ENCODE measurements at regions not wholly inside any gene's neighbourhood (a gene's known extent, or its start where the extent isn't known, plus 50 kb on each side); places are given as distances from the start of the nearest gene placed in this dataset.

GRCh38 chr1:195243492-195243891 lies 1364.7 kb downstream of the KCNT2 start:
- Histone ChIP-seq H2AFZ (ENCODE audit: low read depth, low read length) (no peak overlapping the region), H3K79me2 (ENCODE audit: control insufficient read depth, insufficient read depth, low read length) (no peaks in the 10 kb centered on the region), H3K4me1 (ENCODE audit: control insufficient read depth, extremely low read depth, insufficient read depth, low read length) (no peaks in the 10 kb centered on the region), H3K9me3 (replicated peaks; ENCODE audit: control insufficient read depth, insufficient read depth, low read length) (no peaks in the 10 kb centered on the region), H3K9me1 (replicated peaks; ENCODE audit: control insufficient read depth, extremely low read depth, insufficient read depth, low read length) (no peaks in the 10 kb centered on the region), H3K27me3 (ENCODE audit: control insufficient read depth in 2 of 2, insufficient read depth in 2 of 2, low read length in 2 of 2) (no peaks in the 10 kb centered on the region), H4K20me1 (replicated peaks; ENCODE audit: control insufficient read depth, extremely low read depth, insufficient read depth, low read length) (no peaks in the 10 kb centered on the region), H3K27ac (ENCODE audit: insufficient read depth, low read depth, low read length) (no peak overlapping the region), H3K4me2 (ENCODE audit: insufficient read depth, low read length) (no peak overlapping the region), H3K9ac (replicated peaks; ENCODE audit: extremely low read depth, insufficient read depth, low read length) (no peak overlapping the region), H3K4me3 (replicated peaks in 1 of 3; ENCODE audit: insufficient read depth in 1 of 3, low read depth in 1 of 3, low read length in 3 of 3) (no peak overlapping the region), H3K36me3 (ENCODE audit: control insufficient read depth in 2 of 2, extremely low read depth in 1 of 2, insufficient read depth in 2 of 2, low read length in 2 of 2) (no peaks in the 10 kb centered on the region)
- ChIA-PET POLR2A (no interaction called here), CTCF (no interaction called here)
- FAIRE-seq: no peak
- DNase-seq (ENCODE audit: low read depth, low spot score): no peak
- intact Hi-C loops (cut with micrococcal nuclease) (no loop called here), dilution Hi-C loops (cut with MboI; ENCODE audit: extremely low pct_ligation_motif_present, low sequenced_read_pairs) (no loop called here)
- TF ChIP-seq EZH2 (IDR thresholded peaks at IDR 0.05; ENCODE audit: borderline replicate concordance, low read depth, low read length, severe bottlenecking): no peak
- no peak for TF ChIP-seq POLR2AphosphoS5 (IDR thresholded peaks at IDR 0.05; ENCODE audit: insufficient read depth, low read depth, low read length)
- no peak for TF ChIP-seq MYC (IDR thresholded peaks at IDR 0.05; ENCODE audit: low read depth, low read length)
- no peak for TF ChIP-seq JUN (IDR thresholded peaks at IDR 0.05; ENCODE audit: borderline replicate concordance, insufficient read depth, insufficient read length, low read depth)
- no peak for TF ChIP-seq CTCF (IDR thresholded peaks at IDR 0.05; ENCODE audit: extremely low read depth in 1 of 2, insufficient read depth in 1 of 2, low read depth in 1 of 2, low read length in 2 of 2)
- TF ChIP-seq POLR2A (IDR thresholded peaks at IDR 0.05; ENCODE audit: low read depth, low read length): no peak
- no peak for TF ChIP-seq MAX (IDR thresholded peaks at IDR 0.05; ENCODE audit: insufficient read depth, insufficient read length)
- TF ChIP-seq GATA2 (IDR thresholded peaks at IDR 0.05; ENCODE audit: insufficient read depth, insufficient read length, low read depth, low read length): no peak
- TF ChIP-seq FOS (IDR thresholded peaks at IDR 0.05; ENCODE audit: borderline replicate concordance, insufficient read depth, low read length): no peak
- BruUV-seq (replicated peaks): no TSS peak
